NOMO-1 treated with DMSO at 0.1 percent for 48 hours (cell line): ENCODE measurements at regions not wholly inside any gene's neighbourhood (a gene's known extent, or its start where the extent isn't known, plus 50 kb on each side); places are given as distances from the start of the nearest gene placed in this dataset.

Source experiments
- DNase-seq: peaks from one replicate; lab custom pipeline; 2025; ENCODE audit not compliant: unreplicated experiment; lab: John Stamatoyannopoulos, UW

DNA sequence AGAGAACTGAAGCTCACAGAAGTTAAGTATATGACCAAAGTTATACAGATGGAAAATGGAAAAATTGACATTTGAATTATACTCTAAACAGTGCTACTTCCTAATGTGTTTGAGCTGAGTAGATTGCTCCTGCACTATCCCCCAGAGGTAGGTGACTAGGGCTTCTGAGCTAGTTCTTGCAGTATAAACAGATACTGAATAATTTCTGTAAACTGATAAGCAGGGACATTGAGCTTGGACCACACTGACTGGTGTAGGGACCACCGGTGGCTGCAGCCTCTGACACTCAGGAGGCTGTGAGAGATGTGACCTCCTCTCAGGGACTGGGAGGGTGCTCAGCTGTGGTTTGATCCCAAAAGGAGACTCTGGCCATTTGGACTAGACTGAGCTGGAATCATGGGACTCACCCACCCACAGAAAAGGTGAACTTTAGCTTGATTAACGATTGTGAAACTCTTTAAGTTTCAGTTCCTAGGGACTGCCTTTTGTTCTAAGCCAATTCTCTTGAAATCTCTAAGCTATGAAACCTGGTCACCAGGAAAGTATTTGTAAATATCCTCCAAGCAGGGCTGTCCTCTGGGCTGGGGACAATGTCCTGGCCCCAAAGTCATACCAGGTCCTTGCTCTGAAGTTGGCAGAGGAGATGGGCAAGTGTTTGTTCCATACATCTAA lies 291.5 kb downstream of the SEC61B start:
- peak; percentile 77 for DNase-seq

DNA sequence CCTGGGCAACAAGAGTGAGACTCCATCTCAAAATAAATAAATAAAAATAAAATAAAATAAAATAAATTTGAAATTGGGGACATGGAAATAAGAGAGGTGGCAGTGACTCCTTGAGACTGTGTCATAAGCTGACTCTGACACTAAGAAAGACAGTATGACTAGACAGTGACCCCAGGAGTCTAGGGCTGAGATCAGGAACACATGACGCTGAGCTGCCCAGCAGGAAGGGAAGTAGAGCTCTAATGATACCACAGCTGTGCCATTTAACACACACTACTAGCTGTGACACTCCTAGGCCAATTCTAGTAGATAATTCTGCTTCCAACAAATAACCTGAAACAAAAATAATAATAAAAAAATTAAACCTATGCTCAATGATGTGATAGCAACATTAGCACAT lies 293.0 kb downstream of the SEC61B start:
- DNase-seq: peak; percentile 56

DNA sequence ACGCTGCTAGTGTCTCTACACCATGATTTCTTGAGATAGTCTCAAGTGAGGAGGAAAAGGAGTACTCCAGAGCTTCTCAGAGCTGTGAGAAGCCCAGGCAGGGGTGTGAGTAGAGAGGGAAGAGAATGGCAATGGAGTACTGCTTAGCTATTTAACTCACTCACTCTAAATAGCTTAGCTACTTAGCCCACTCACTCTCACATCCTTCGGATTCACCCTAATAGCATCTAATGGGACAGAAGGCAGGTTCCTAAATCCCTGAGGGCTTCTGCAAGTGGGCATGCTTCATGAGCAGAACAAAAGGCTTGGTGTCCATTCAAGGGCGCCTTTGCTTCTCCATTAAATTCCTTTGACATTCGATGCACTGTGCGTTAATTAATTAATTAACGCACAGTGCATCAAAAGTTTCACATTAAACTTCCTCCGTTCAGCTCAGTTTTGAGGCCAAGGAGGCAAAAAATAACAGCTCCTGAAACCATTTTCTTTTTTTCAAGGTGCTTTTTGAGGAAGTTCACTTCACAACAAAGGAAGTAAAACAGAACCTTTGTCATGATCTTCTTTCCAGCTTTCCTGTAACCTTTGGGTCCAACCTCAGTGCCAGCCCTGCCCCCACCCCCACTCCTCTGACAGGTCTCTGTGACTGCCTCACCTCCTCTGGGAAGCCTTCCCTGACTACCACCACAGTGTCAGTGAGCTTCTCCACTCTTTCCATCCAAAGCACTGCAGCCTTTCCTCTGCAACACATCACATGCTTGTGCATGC lies 294.0 kb downstream of the SEC61B start:
- peak; percentile 62 for DNase-seq

DNA sequence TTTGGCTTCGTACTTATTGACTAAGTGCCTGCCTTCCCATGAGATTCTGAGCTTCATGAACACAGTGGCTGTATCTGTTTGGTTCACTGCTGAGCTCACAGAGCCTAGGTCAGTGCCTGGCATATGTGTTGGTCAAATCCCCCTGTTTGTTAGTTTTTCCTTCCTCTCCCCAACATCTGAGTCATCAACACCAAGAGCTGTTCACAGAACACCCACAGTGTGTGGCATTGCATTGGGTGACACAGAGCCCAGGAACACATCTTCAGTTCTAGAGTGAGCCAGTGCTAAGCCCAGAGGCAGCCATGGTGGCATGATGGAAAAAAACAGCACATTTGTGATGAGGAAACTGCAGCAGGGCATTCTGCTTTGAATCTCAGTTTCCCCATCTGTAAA lies 294.6 kb downstream of the SEC61B start:
- no peak for DNase-seq

DNA sequence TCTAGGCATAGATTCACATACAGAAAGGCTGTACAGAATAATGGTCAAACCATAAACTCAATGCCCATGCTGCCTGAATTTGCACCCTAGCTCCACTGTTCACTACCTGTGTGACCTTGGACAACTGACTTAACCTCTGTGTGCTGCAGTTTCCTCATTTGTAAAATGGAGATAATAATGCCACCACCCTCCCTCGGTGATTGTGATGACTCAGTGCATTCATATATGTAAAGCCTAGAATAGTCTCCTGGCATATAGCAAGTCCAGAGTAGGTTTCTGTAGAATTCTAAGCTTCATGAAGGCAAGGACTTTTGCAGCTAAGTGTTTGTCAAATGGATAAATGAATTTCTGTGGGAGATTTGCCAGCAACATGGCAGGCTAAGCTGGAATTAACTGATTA lies 297.8 kb upstream of the NR4A3 start:
- DNase-seq: peak; percentile 2

DNA sequence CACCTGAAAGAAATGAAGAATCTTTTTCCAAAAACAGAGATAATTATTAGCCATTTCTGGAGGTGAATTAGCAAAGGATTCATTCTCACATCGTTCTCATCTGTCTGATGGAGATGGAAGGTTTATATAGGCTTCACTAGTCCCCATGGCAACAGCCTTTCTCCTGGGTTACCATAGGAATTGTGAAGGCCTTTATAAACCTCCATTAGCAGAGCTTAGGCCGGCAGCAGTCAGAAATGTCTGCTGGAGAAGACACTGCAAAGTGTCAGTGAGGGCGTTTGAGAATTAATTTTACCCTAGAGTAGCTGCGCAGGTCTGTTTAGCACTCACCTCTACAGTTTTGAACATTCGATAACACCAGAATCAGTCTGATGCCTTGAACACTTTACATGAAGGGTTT lies 290.4 kb upstream of the NR4A3 start:
- DNase-seq: no peak

DNA sequence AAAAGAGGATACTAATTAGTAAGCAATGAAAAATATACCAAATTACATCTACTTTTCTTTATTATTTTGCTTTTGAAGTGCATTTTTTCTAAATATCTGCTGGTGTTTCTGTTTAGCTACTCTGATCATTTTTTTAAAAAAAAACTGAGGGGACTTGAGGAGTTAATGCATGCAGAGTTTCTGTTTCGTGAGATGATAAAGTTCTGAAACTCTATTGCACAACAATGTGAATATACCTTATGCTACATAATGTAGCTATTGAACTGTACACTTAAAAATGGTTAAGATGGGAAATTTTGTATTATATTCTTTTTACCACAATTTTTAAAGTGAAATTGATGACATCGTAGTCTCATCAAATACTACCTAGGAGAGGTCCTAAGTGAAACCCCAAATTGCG lies 288.3 kb upstream of the NR4A3 start:
- no peak for DNase-seq

DNA sequence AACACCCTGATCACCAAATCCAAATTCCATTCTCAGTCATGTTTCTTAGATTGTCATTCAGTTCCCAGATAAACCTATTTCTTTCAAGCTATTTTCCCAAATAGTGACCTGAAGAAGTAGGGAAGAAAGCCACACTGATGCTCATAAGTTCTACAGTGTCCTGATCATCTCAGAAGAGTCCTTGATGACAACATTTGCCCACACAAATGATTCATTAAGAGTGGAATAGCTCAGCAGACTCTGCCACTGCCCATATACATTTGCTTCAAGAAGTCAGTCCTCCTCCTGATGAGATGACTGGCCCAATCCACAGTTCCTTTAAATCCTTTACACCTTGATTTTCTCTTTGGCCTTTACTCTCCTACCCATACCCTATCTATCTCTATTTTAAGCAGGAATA lies 283.7 kb upstream of the NR4A3 start:
- no peak for DNase-seq

DNA sequence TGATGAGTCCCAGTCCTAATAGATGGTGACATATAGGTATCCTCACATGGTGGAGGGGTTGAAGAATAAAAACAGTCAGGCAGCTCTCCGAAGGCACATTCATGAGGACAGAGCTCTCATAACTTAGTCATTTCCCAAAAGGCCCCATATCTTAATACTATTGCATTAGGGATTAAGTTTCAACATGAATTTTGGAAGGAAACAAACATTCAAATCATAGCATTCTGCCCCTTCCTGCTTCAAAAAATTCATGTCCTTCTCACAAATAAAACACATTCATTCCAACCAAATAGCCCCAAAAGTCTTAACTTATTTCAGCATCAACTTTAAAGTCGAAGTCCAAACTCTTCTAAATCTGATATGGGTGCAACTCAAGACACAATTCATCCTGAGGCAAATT lies 277.2 kb upstream of the NR4A3 start:
- no peak for DNase-seq

GRCh38 chr9:99549441-99549840 lies 272.2 kb upstream of the NR4A3 start:
- DNase-seq: no peak

DNA sequence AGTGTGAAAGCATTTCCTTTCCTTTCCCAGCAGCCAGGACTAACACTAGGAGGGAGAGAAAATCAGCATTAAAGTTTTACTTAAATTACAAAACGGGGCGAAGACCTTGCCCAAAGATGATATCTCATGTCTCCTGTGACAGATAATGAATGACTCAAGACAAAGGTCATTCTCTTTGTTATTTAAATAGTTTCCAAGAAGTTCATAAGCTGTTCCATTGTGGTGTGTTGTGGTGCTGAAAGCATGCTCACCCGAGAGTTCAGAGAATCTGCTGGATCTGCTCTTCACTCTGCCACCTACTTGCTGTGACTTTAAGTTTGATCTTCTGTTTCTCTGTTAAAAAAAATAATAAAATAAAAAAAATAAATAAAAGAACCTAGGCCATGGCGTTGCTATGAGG lies 265.9 kb upstream of the NR4A3 start:
- DNase-seq: no peak

DNA sequence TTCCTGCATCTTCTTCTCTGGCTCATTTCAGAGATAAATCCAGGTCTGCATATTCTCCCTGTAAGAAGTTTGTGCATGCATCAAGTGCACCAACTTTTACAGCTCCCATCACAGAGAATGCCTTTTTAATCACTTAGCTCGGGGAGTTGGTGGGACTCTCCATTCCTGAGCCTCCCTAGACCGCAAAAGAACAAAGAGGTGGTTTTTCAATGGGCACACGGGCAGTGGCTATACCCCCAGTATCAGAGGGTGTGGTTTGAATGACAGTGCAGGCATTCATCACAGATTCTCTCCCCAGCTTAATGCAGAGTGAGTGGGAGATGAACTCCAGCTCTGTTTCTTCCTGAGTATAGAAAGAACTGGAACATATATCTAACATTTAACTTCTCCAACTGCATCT lies 264.7 kb upstream of the NR4A3 start:
- no peak for DNase-seq

DNA sequence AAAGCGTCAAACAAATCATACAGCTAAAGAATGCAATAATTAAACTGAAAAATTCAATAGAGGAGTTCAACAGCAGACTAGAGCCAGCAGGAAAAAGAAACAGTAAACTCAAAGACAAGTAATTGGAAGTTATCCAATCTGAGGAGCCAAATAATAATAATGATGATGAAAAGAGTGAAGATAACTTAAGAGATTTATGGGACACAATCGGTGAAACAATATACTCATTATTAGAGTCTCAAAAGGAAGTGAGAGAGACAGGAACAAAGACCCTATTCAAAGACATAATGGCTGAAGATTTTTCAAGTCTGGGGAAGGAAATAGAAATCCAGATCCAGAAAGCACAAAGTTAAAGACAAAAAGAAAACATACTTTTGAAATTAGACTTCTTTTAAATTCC lies 263.9 kb upstream of the NR4A3 start:
- no peak for DNase-seq

DNA sequence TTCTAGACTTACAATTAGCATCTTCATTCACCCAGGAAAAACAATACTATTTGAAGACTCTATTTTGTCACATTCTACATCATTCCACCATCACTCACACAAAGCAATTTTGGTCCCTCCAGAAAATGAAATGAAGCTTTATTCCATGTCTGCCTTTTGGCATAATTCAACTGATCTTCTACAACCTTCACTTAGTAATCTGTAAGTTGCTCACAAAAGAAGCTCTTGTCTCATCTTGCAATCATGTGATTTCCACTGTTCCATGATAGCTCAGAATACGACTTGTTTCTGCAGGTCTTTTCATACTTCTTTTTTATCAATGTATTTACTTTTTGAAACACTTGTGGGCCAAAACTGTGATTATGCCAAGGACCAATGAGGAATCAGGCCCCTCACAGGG lies 261.9 kb upstream of the NR4A3 start:
- DNase-seq: no peak

- DNase-seq: no peak
Measured at GRCh38 chr9:99560561-99560960, 261.1 kb upstream of the NR4A3 start.

DNA sequence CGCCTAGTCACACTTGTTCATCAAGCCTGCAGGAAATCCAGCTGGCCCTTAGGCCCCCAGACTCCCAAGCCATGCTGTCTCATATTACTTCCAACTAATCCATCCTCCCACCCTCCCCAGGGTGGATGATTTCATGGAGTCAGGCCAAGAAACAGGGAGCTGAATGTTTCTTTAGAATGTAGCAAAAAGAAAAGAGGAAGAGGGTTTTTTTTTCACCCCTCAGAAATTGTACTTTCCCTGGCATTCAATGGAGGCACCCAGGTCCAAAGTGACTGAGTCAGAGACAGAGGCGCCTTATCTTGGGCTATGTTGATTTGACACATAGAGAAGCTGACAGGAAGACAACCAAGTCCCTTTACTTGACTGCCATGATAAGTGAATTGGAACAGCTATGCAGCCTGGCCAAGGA lies 260.2 kb upstream of the NR4A3 start:
- DNase-seq: no peak

- no peak for DNase-seq
Measured at GRCh38 chr9:99561961-99562565, 259.6 kb upstream of the NR4A3 start.

GRCh38 chr9:99563364-99563763 lies 258.3 kb upstream of the NR4A3 start:
- DNase-seq: no peak

DNA sequence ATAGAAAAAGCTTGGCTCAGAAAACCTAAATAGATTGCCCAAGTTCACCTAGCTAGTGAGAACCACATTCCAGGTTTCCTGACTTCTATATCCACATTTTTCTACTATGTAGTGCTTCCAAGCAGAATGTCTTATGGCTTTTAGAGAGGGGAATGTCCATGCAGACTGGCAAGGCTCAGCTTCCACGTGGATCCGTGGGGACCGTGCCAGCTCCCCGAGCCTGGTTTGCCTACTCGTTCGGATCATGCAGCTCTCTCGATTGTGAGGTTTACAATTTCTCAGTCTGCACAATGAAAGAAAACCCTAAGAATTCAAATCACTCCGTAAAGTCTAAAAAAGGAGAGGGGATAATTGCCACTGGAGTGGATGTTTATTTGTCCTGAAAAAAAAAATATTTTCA lies 256.5 kb upstream of the NR4A3 start:
- no peak for DNase-seq

GRCh38 chr9:99567436-99567835 lies 254.2 kb upstream of the NR4A3 start:
- no peak for DNase-seq

- no peak for DNase-seq
Measured at GRCh38 chr9:99569840-99570239, 251.8 kb upstream of the NR4A3 start.

DNA sequence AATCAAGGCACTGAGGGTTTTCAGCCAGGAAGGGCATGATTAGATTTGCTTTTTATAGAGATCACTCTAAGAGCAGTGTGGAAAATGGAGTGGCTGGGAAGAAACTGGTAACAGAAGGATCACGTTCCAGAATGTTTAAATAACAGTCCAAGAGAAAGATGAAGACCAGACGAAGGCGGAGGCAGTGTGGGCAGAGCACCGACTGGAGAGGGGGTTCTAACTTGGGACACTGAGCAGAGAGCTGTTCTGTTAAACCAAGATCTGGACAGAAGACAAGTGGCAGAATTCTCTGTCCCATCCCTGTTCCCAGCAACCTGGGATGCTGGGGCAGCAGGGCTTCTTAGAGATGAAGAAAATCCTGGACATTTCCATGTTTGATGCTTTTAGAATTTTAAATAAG lies 249.1 kb upstream of the NR4A3 start:
- DNase-seq: no peak
